Activated CD8-positive, alpha-beta T cell treated with anti-CD3 and anti-CD28 coated beads for 36 hours (primary cell): ENCODE measurements at regions not wholly inside any gene's neighbourhood (a gene's known extent, or its start where the extent isn't known, plus 50 kb on each side); places are given as distances from the start of the nearest gene placed in this dataset.

Source experiments
- ATAC-seq: fragments of 200-7000 bp; cut with Tn5 transposase; one replicate; pipeline ENCODE4 v1.10.0; 2021; ENCODE audit warnings: mild to moderate bottlenecking, moderate library complexity
- CTCF ChIA-PET: fragments of 350-600 bp; sonication (Branson Sonifier 250); formaldehyde crosslinking; loops from one replicate; lab custom pipeline; 2021; ENCODE audit warnings: antibody characterized with exemption; lab: Charles Lee
- POLR2A ChIA-PET: fragments of 350-600 bp; sonication (Branson Sonifier 250); formaldehyde crosslinking; loops from one replicate; lab custom pipeline; 2021; ENCODE audit warnings: antibody characterized with exemption; lab: Charles Lee
- DNase-seq: peaks from one replicate; pipeline ENCODE4 v3.0.0-alpha.2; 2020
- H3K27ac Mint-ChIP-seq: one replicate; pipeline ENCODE4 v1.8.0; 2021; ENCODE audit warnings: mild to moderate bottlenecking, mixed read lengths
- H3K27me3 Mint-ChIP-seq: one replicate; pipeline ENCODE4 v1.8.0; 2021; ENCODE audit warnings: mixed read lengths
- H3K36me3 Mint-ChIP-seq: one replicate; pipeline ENCODE4 v1.8.0; 2021; ENCODE audit warnings: low read depth, mixed read lengths
- H3K4me1 Mint-ChIP-seq: one replicate; pipeline ENCODE4 v1.8.0; 2021; ENCODE audit warnings: low read depth, mixed read lengths
- H3K4me3 Mint-ChIP-seq: one replicate; pipeline ENCODE4 v1.8.0; 2021; ENCODE audit warnings: mild to moderate bottlenecking, moderate library complexity, mixed read lengths
- H3K9me3 Mint-ChIP-seq: one replicate; pipeline ENCODE4 v1.8.0; 2021; ENCODE audit warnings: mixed read lengths
- intact Hi-C: fragments of 100-400 bp; cut with micrococcal nuclease; formaldehyde crosslinking; loops from one replicate; pipeline ENCODE4 v1.10.0; 2022
- TF ChIP-seq, protein P1 (sequence below): fragments of 200-600 bp; IDR thresholded peaks from one replicate; pipeline ENCODE4 v1.8.0; 2022; ENCODE audit warnings: antibody characterized with exemption, mild to moderate bottlenecking

DNA sequence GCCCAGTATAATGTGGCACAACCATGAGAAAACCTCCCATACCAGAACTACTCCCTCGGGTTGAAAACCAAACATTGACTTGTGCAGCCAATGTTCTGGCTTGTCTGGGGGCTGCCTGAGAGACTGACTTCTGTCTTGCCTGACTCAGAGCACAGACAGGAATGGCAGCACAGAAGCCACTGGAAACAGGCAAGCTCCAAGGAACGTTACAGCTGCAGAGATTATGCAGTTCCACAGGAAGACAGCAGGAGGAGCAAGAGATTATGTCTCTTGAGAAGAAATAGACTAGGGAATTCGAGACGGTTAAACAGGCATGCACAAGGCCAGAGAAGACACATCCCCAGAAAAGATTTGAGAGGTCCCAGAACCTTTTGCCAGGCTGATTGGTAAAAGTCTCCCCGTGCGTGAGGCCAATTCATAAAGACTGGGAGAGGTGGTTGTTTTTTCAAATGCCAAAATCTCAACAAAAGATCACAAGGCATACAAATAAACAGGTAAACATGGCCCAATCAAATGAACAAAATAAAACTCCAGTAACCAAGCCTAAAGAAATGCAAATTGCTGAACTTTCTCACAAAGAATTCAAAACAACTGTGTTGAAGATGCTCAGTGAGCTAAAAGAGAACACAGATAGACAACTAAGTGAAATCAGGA is 90.6 kb upstream of the CDH5 start:
- peak; percentile 33 for DNase-seq
- no peak overlapping the region for H3K4me3 Mint-ChIP-seq
- no peaks in the 10 kb centered on the region for H3K4me1 Mint-ChIP-seq
- peaks cover 8% of the 10 kb centered on the region for H3K9me3 Mint-ChIP-seq
- no peak for ATAC-seq
- TF ChIP-seq, protein P1, sequence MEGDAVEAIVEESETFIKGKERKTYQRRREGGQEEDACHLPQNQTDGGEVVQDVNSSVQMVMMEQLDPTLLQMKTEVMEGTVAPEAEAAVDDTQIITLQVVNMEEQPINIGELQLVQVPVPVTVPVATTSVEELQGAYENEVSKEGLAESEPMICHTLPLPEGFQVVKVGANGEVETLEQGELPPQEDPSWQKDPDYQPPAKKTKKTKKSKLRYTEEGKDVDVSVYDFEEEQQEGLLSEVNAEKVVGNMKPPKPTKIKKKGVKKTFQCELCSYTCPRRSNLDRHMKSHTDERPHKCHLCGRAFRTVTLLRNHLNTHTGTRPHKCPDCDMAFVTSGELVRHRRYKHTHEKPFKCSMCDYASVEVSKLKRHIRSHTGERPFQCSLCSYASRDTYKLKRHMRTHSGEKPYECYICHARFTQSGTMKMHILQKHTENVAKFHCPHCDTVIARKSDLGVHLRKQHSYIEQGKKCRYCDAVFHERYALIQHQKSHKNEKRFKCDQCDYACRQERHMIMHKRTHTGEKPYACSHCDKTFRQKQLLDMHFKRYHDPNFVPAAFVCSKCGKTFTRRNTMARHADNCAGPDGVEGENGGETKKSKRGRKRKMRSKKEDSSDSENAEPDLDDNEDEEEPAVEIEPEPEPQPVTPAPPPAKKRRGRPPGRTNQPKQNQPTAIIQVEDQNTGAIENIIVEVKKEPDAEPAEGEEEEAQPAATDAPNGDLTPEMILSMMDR = peak; percentile 61
- ChIA-PET POLR2A (no interaction called here), CTCF (interaction anchor here (1.1 to 2.2 kb wide), 7 partner anchors 14 to 69 kb away, joined by 3 to 16 read pairs (median 5); no protein-coding TSS in a partner anchor)
- intact Hi-C loops = no loop called here
- peaks cover 20% of the 10 kb centered on the region for H3K27me3 Mint-ChIP-seq
- H3K27ac Mint-ChIP-seq = no peak overlapping the region
- peaks cover 1% of the 10 kb centered on the region for H3K36me3 Mint-ChIP-seq

DNA sequence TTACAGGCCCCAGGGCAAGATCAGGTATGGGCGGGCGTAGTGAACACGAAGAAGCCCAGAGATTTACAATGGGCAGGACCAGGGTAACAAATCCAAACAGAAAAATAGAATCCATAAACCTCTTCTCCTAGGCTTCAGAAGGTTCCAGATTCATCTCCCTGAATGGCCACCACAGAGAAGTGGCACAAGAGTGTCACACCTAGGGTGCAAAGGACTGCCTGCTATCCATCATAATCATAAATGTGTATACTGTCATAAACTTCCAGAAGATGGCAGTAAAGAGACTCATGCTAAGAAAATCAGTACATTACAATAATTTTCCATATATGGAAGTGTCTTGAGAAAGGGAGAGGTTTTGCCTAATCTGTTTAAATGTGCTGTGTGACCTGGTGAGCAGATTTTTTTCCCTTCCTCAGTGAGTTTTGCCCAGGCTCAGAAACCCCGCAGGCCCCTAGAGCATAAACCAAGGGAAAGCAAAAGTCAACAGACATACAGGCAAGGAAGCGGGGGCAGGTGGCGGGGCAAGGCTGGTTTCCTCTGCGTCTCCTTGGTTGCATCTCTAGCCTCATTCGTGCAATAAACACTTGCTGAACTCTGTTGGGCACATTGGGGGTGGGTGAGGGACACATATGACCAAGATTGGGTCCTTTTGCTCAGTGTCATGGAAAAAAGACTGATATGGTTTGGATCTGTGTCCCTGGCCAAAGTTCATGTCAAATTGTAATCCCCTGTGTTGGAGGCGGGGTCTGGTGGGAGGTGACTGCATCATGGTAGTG is 92.0 kb upstream of the CDH5 start:
- ChIA-PET CTCF (interaction anchor here (1.1 to 2.2 kb wide), 3 partner anchors 13 to 67 kb away, joined by 3 to 9 read pairs (median 4); no protein-coding TSS in a partner anchor), POLR2A (no interaction called here)
- DNase-seq (peak; percentile 29), ATAC-seq (peak; percentile 66)
- Mint-ChIP-seq H3K36me3 (no peaks in the 10 kb centered on the region), H3K4me1 (no peaks in the 10 kb centered on the region), H3K4me3 (no peak overlapping the region), H3K27ac (no peak overlapping the region), H3K27me3 (peaks cover 16% of the 10 kb centered on the region), H3K9me3 (peaks cover 4% of the 10 kb centered on the region)
- intact Hi-C loops = loop anchor here (1.0 kb wide), 1 partner anchor 41 kb away; no protein-coding TSS in a partner anchor
- TF ChIP-seq, protein P1 = peak; percentile 62

DNA sequence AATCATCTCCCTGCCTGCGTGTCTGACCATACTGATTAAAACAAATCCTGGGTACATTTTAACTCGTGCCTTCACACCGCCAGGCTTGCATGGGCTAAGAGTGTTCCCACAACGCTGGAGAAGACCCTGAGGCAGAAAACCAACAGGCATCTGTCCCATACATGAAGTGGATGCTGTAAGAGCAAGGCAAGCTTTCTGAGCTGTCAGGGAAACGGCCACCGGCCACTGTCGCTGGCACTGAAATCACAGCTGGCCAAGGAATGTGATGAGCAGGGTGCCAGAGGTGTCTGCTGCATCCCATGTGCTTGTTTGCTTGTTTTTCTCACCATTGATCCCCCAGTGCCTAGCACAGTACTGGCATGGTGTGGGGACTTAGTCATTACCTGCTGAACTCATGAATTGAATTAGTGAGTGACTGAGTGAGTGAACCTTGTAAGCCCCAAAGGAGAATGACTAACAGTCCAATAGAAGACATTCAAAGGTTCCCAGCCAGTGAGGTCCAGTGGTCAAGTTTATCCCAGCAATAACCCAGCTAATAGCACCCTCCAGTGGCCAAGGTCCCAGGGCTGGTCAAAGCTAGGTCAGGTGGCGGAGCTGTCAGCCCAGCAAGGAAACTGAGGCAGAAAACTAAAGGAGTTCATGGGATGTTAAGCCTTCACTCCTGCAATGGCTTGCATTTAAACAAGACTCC is 92.7 kb upstream of the CDH5 start:
- DNase-seq (no peak), ATAC-seq (no peak)
- Mint-ChIP-seq H3K36me3 (no peaks in the 10 kb centered on the region), H3K27me3 (peaks cover 17% of the 10 kb centered on the region), H3K4me1 (no peaks in the 10 kb centered on the region), H3K4me3 (no peak overlapping the region), H3K9me3 (no peaks in the 10 kb centered on the region), H3K27ac (no peak overlapping the region)
- intact Hi-C loops = loop anchor here (1.0 kb wide), 1 partner anchor 42 kb away; no protein-coding TSS in a partner anchor
- TF ChIP-seq, protein P1 = no peak
- POLR2A ChIA-PET = no interaction called here
- CTCF ChIA-PET = no interaction called here

DNA sequence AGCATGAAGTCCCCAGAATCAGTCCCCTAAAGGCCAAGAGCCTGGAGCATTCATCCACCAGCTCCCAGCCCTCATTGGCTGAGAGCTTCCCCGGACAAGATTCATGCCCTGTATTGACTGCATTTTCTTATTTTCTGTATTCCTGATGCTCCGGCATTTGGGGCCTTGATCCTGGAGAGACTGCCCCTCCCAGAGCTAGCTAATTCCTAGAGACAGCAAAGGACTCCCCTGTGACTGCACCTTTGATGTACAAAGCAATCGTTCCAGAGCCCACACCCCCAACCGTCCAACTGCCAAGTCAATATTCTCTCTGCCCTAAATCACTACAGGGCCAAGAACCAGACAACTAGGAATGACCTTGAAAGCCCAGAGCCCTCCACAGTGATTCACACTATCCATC is 93.4 kb upstream of the CDH5 start:
- H3K9me3 Mint-ChIP-seq = no peaks in the 10 kb centered on the region
- CTCF ChIA-PET = interaction anchor here (0.7 kb wide), 1 partner anchor 51 kb away, joined by 3 read pairs; no protein-coding TSS in a partner anchor

More for the DNA sequence above, 93.4 kb upstream of the CDH5 start:
- H3K36me3 Mint-ChIP-seq = no peaks in the 10 kb centered on the region
- H3K4me1 Mint-ChIP-seq = no peaks in the 10 kb centered on the region
- H3K27me3 Mint-ChIP-seq = peaks cover 13% of the 10 kb centered on the region
- DNase-seq (no peak), ATAC-seq (no peak)
- POLR2A ChIA-PET = no interaction called here
- H3K4me3 Mint-ChIP-seq = no peak overlapping the region
- intact Hi-C loops = no loop called here
- no peak overlapping the region for H3K27ac Mint-ChIP-seq
- TF ChIP-seq, protein P1 = no peak
